DOHH2 (cell line): ENCODE measurements at regions not wholly inside any gene's neighbourhood (a gene's known extent, or its start where the extent isn't known, plus 50 kb on each side); places are given as distances from the start of the nearest gene placed in this dataset.

ENCODE experiments used
- H3F3A ChIP-seq: fragments of 200-600 bp; sonication (generic), shearing (Covaris generic); 2 replicates; pipeline ENCODE4 v1.6.0; 2016; ENCODE audit warnings: antibody characterized with exemption, mild to moderate bottlenecking; ENCODE audit not compliant: control insufficient read depth, insufficient read depth
- H3K27ac ChIP-seq: fragments of 200-600 bp; sonication (generic); 2 replicates; pipeline ENCODE4 v1.5.1; 2014; ENCODE audit warnings: low read depth, mild to moderate bottlenecking, low read length, moderate library complexity
- H3K27me3 ChIP-seq: fragments of 200-600 bp; sonication (generic); 2 replicates; pipeline ENCODE4 v1.6.1; 2014; ENCODE audit warnings: mild to moderate bottlenecking, low read length, mixed read lengths; ENCODE audit not compliant: control insufficient read depth
- H3K36me3 ChIP-seq: fragments of 200-600 bp; sonication (generic); 2 replicates; pipeline ENCODE4 v1.6.1; 2014; ENCODE audit warnings: mild to moderate bottlenecking, low read length, moderate library complexity, mixed read lengths; ENCODE audit not compliant: control insufficient read depth
- H3K4me1 ChIP-seq: fragments of 200-600 bp; sonication (generic); 2 replicates; pipeline ENCODE4 v1.6.1; 2014; ENCODE audit warnings: mild to moderate bottlenecking, low read length, mixed read lengths; ENCODE audit not compliant: control insufficient read depth
- H3K4me2 ChIP-seq: fragments of 200-600 bp; sonication (generic); 2 replicates; pipeline ENCODE4 v1.6.0; 2014; ENCODE audit warnings: mild to moderate bottlenecking, low read length, moderate library complexity
- H3K4me3 ChIP-seq: fragments of 200-600 bp; sonication (generic); 2 replicates; pipeline ENCODE4 v1.5.1; 2014; ENCODE audit warnings: mild to moderate bottlenecking, low read length, mixed read lengths
- H3K79me2 ChIP-seq: fragments of 200-600 bp; sonication (generic); 2 replicates; pipeline ENCODE4 v1.6.1; 2014; ENCODE audit warnings: mild to moderate bottlenecking, low read length, mixed read lengths; ENCODE audit not compliant: control insufficient read depth
- H3K9me2 ChIP-seq: fragments of 200-600 bp; sonication (generic); replicated peaks from 2 replicates; pipeline ENCODE4 v1.6.1; 2014; ENCODE audit warnings: mild to moderate bottlenecking, low read length, mixed read lengths; ENCODE audit not compliant: control insufficient read depth
- H3K9me3 ChIP-seq: fragments of 200-600 bp; sonication (generic); 2 replicates; pipeline ENCODE4 v1.6.1; 2014; ENCODE audit warnings: antibody characterized with exemption, low read length, mixed read lengths; ENCODE audit not compliant: control insufficient read depth, insufficient read depth
- H4K20me1 ChIP-seq: fragments of 200-600 bp; sonication (generic); 2 replicates; pipeline ENCODE4 v1.6.0; 2014; ENCODE audit warnings: low read depth, mild to moderate bottlenecking, antibody characterized with exemption, low read length, moderate library complexity; ENCODE audit not compliant: control insufficient read depth, insufficient read depth
- EZH2phosphoT487 ChIP-seq: fragments of 200-600 bp; sonication (generic); IDR thresholded peaks from 2 replicates; pipeline ENCODE4 v1.6.1; 2017; ENCODE audit warnings: borderline replicate concordance, mild to moderate bottlenecking, antibody characterized with exemption, low read length, moderate library complexity, mixed read lengths
- TF ChIP-seq, protein P1 (sequence below): fragments of 200-600 bp; sonication (generic); IDR thresholded peaks from one replicate; pipeline ENCODE4 v1.5.1; 2014; ENCODE audit warnings: antibody characterized with exemption, mild to moderate bottlenecking, low read depth, low read length; ENCODE audit not compliant: poor library complexity, severe bottlenecking

DNA sequence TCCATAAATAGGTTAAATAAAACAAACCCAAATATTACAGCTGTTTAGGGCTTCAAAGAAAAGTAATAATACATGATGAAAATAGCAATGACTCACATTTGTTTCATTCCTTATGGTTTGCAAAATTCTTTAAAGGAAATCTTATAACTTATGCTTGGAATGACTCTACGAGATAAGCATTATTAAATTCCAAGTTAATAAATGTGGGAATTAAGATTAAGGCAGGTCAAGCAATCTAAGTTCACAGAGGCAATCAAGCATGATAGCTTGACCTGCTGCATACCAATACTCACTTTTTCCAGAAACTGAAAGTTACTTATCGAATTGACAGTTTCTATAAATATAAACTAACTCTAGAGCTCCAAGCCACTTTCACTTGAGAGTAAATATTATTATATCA lies 1002.9 kb upstream of the SEL1L start:
- no peak overlapping the region for H3K4me2 ChIP-seq
- no peak overlapping the region for H3K4me3 ChIP-seq

DNA sequence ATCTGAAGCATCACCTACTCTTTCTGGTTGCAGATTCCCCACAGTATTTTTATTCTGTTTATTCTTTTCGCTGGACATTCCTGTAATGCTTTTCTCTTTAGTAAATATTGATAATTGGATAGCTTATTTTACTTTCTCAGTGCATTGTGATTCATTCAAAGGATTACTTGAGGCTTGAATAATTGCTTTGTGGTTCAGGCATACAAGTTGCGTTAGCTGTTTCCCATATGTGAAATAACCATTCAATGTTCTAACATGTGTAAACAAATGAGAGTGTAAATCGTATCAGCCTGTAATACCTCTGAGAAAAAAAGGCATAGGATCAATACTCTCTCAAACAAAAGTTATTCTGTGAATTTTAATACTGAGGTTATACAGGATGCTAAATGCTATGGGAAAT lies 1004.2 kb upstream of the SEL1L start:
- TF ChIP-seq, protein P1, sequence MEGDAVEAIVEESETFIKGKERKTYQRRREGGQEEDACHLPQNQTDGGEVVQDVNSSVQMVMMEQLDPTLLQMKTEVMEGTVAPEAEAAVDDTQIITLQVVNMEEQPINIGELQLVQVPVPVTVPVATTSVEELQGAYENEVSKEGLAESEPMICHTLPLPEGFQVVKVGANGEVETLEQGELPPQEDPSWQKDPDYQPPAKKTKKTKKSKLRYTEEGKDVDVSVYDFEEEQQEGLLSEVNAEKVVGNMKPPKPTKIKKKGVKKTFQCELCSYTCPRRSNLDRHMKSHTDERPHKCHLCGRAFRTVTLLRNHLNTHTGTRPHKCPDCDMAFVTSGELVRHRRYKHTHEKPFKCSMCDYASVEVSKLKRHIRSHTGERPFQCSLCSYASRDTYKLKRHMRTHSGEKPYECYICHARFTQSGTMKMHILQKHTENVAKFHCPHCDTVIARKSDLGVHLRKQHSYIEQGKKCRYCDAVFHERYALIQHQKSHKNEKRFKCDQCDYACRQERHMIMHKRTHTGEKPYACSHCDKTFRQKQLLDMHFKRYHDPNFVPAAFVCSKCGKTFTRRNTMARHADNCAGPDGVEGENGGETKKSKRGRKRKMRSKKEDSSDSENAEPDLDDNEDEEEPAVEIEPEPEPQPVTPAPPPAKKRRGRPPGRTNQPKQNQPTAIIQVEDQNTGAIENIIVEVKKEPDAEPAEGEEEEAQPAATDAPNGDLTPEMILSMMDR, result no peak
- no peak for TF ChIP-seq EZH2phosphoT487
- Histone ChIP-seq H3K9me3 (no peaks in the 10 kb centered on the region), H3F3A (no peaks in the 10 kb centered on the region), H3K27me3 (no peaks in the 10 kb centered on the region), H3K4me2 (no peak overlapping the region), H3K4me1 (no peaks in the 10 kb centered on the region), H3K36me3 (no peaks in the 10 kb centered on the region), H3K27ac (no peak overlapping the region), H3K79me2 (no peaks in the 10 kb centered on the region), H4K20me1 (no peaks in the 10 kb centered on the region), H3K4me3 (no peak overlapping the region), H3K9me2 (no peaks in the 10 kb centered on the region)

More for the DNA sequence above, 1002.9 kb upstream of the SEL1L start:
- H3K9me2 ChIP-seq, result no peaks in the 10 kb centered on the region
- no peaks in the 10 kb centered on the region for H3K36me3 ChIP-seq
- H4K20me1 ChIP-seq, result no peaks in the 10 kb centered on the region
- no peak overlapping the region for H3K27ac ChIP-seq
- TF ChIP-seq EZH2phosphoT487, result no peak
- TF ChIP-seq, protein P1, result no peak
- H3F3A ChIP-seq, result no peaks in the 10 kb centered on the region
- no peaks in the 10 kb centered on the region for H3K9me3 ChIP-seq
- no peaks in the 10 kb centered on the region for H3K79me2 ChIP-seq
- no peaks in the 10 kb centered on the region for H3K27me3 ChIP-seq
- H3K4me1 ChIP-seq, result no peaks in the 10 kb centered on the region

DNA sequence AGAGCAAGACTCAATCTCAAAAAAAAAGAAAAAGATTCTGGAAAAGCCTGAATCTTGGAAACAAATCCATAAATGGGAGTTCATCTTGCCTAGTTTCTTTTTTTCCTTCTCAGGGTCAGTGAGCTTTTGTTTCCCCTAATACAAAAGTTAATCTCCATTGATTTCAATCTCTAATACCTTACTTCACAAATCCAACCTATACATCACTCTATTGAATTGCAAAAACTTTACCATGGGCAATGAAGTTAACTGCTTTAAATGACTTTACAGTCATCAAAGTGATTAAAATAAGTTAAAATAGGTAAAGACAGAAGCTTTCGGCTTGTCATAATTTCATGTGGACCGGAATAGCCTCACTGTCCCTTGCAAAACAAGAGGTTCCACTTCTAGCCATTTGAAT lies 1012.7 kb upstream of the SEL1L start:
- Histone ChIP-seq H3F3A (no peaks in the 10 kb centered on the region), H4K20me1 (no peaks in the 10 kb centered on the region), H3K27ac (no peak overlapping the region), H3K36me3 (no peaks in the 10 kb centered on the region), H3K79me2 (no peaks in the 10 kb centered on the region), H3K9me2 (no peaks in the 10 kb centered on the region), H3K4me2 (no peak overlapping the region), H3K4me3 (no peak overlapping the region), H3K4me1 (no peaks in the 10 kb centered on the region), H3K27me3 (no peaks in the 10 kb centered on the region), H3K9me3 (no peaks in the 10 kb centered on the region)
- TF ChIP-seq, protein P1, result no peak
- TF ChIP-seq EZH2phosphoT487, result no peak
